Epithelial cell of prostate (primary cell): ENCODE measurements at regions not wholly inside any gene's neighbourhood (a gene's known extent, or its start where the extent isn't known, plus 50 kb on each side); places are given as distances from the start of the nearest gene placed in this dataset.
"Not testable (repeated sequence)": the region's sequence is repeated elsewhere in the genome, so short reads cannot be mapped to it uniquely, and the experiment has no call there.

Experiments used
- DNase-seq: peaks from one replicate; pipeline ENCODE4 v3.0.0-alpha.2; 2011; ENCODE audit warnings: low read depth, low spot score
- H3K27ac ChIP-seq: fragments of 450-650 bp; 2 replicates; pipeline ENCODE4 v1.5.1; 2017; ENCODE audit warnings: mild to moderate bottlenecking

DNA sequence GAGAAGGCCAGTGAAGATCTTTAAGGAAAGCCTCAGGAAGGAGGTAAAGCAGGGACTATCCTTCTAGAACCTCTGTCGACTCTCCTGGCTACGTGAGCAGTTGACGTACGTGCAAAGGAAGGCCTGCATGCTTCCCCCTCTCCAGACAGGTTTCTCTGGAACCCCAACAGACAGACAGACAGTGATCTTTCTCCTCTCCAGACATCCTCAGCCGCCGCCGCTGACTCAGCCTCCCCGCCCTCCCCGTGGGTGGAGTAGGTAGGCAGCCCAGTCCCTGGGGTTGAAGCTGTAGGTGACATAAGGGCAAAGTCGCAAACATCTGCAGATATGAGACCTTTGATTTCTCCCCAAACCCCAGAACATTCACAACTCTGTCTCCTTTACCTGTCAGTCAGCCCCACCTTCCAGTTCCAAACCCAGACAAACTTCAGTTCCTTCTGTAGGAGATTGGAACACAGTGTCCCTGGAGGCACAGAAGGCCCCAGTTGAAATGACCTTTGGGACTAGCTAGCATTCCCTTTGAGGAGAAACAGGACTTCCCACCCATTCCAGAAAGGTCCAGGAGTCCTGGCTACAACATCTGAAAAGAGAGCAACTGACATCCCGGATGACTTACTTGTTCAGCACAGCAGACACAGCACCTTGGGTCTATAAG, 146.0 kb upstream of the JUN start:
- DNase-seq = peak; percentile 43
- H3K27ac ChIP-seq = peak overlapping the region; percentile 56

DNA sequence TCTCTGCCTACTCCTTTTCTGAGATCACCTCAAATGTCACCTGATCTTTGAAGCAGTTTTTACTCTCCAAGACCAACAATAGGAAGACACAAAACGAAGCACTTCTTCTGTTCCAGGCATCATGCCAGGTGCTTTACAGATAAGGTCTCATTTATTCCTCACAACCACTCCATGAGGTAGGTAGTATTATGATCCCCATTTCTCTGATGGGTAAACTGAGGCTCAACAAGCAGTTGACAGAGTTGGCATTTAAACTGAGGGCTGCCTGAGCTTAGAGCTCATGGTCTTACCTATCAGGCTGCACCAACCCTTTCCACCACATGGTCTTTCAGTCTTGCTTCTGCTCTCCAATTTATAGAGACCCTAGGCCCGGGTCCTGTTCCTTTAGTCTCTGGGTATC, 147.2 kb upstream of the JUN start:
- H3K27ac ChIP-seq = no peak overlapping the region
- DNase-seq = no peak

DNA sequence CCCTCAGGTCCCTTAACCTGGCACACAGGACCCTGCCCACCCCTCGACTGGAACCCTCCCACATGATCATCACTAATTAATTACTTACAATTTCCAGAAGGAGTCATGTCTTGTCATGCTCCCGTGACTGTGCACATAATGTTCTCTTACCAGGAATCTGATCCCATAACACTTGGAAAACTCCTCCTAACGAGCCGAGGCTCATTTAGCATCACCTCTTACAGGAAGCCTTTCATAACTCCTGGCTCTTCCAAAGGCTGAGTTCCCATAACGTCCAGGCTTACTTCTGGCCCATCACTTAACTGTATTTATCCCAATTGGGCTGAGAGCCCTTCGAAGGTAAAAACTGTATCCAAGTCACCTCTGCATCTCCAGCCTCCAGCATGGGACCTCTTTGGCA, 147.9 kb upstream of the JUN start:
- H3K27ac ChIP-seq = peak overlapping the region; percentile 91
- DNase-seq = no peak

DNA sequence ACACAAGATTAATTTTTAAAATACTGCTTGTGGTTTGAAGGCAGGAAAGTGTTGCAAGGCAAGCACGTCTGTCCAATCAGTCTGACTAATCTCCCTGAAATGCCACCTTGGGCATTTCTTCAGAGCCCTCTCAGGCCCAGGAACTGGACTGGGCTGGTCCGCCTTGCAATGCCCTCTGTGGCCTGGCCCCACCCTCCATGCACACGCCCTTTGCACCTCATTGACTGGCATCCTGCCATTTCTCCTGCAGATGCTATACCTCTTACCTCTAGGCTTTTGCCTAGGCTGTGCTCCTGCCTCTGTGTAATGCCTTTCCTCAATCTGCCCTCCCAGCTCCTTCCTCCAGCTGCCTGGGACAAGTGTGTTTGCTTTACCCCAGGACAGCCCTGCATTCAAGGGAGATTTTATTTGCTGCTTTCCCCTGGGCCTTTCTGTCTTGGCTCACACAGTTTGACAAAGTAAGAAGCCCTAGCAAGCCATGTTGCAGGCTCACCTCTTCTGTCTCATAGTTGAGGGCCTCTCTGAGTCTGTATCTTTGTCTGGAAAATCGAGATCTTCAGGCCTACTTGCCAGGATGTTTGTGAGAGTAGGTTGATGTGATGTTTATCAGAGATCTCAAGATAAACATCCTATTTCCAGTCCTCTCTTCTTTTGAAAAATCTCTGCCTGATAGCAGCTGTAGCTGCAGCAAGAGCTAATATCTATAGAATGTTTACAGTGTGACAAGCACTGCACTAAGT, 149.2 kb upstream of the JUN start:
- peak overlapping the region; percentile 91 for H3K27ac ChIP-seq
- DNase-seq = peak; percentile 87

DNA sequence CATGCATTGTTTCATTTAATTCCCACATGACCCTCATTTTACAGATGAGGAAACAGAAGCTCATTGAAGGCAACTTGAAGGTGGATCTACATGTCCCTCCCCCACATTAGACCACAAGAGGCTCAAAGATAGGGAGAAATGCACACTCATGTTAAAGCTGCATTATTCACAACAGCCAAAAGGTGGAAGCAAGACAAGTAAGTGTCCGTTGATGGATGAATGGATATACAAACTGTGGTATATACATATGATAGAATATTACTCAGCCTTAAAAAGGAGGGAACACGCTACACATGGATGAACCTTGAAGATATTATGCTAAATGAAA, 149.7 kb upstream of the JUN start:
- no peak for DNase-seq
- peak overlapping the region; percentile 91 for H3K27ac ChIP-seq

DNA sequence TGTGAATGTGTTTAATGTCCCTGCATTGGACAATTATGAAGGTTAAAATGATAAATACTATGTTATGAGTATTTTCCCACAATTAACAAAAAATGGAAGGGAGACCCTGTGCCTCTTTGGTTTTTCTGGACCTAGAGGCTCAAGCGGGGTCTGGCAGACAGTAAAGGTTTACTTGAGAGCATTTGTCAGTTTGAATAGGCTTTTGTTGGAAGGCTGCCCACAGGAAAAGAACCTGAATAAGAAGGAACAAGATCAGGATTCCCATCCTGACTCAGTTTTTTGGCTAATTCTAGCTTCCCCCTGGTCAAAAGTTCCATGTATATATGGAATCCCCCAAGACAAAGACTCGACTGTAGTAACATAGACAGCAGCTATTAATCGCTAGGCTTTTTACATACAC, 150.9 kb upstream of the JUN start:
- DNase-seq = no peak
- no peak overlapping the region for H3K27ac ChIP-seq

DNA sequence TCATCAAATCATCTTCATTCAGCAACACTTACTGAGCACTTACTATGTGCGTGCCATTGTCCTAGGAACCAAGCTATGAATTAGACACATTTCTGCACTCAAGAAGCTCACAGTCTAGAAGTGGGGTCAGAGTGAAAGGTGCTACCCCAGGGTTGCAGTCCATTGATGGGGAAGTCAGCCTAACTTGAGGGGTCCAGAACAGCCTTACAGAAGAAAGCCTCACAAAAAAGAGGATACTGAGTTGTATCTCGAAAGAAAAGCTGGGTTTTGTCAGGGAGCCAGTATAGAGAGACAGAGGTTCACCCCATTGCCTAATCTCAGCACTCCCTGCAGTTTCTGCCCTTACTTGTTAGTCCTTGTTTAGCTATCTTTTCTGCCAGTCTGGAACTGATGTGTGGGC, 153.1 kb upstream of the JUN start:
- H3K27ac ChIP-seq = no peak overlapping the region
- no peak for DNase-seq

DNA sequence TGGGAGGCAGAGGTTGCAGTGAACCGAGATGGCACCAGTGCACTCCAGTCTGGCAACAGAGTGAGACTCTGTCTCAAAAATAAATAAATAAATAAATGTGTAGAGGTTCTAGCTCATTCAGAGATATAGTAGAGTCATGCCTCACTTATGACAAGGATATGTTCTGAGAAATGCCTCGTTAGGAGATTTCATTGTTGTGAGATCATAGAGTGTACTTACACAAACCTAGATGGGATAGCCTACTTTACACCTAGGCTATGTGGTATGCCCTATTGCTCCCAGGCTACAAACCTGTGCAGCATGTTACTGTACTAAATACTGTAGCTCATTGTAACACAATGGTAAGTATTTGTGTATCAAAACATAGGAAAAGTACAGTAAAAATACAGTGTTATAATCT, 155.3 kb upstream of the JUN start:
- no peak for DNase-seq

DNA sequence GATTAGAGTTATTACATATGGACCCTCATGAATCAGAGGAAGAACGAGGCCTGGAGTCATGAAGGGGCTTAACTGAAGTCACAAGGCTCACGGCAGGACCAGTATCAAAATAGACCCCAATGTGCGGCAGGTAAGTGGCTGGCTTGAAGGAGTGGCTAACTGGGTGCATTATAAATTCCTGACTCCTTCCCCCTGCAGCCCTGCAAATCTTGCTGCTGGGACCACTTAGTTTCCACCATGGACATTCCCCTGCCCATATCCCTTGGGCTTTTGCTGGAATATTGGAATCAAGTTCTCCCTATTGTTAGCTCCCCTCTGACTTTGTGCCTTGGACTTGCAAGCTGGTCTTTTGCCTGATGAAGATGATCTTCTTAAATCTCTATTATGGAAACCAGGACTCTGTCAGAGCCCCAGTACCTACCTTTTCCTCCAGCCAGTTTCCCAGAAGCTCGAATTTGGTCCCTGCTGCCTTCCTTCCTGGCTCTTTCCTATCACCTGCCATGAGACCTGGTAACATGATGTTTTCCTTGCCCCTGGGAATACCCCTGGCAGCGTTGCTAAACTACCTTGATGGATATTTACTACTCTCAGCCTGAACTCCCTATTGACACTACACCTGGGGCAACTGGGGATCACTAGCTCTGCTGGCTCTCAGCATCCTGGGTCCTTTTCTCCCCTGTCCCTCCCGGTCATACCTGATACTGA, 156.0 kb upstream of the JUN start:
- no peak for DNase-seq
- H3K27ac ChIP-seq = no peak overlapping the region

More for the DNA sequence above, 155.3 kb upstream of the JUN start:
- no peak overlapping the region for H3K27ac ChIP-seq

DNA sequence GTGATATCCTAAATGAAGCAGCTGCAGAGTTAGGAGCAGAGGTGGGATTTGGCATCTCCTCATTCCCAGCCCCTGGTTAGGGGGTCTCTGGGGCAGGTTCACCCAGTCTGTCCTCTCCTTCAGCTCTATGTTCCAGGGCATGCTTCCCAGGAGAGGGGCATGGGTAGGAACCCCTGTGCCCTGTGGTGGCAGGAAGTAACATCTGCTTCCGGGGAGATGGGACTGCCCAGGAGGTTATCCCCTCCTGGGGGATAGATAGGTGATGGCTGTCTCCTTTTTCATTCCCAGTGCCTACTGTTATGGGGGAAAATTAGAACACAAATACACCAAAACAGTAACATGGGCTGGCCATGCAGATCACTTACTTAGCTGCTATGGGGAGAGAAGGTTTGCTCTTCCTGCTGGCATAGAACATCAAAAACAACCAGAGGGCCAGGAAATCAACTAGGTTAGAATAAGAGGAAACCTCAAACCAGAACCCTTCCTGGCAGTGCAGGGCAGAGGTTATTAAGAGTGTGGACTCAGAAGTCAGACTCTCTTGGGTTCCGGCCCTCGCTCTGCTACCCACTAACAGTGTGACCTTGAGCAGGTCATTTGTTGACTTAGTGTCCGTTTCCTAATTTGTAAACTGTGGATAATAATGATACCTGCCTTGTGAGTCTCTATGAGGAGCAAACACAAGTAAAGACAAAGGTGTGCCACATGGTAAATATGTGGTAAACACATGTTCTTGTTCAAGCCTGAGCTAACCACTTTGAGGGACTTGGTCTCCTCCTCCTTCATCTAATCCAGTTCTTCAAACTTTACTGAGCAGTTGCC, 157.8 kb upstream of the JUN start:
- no peak overlapping the region for H3K27ac ChIP-seq
- no peak for DNase-seq

DNA sequence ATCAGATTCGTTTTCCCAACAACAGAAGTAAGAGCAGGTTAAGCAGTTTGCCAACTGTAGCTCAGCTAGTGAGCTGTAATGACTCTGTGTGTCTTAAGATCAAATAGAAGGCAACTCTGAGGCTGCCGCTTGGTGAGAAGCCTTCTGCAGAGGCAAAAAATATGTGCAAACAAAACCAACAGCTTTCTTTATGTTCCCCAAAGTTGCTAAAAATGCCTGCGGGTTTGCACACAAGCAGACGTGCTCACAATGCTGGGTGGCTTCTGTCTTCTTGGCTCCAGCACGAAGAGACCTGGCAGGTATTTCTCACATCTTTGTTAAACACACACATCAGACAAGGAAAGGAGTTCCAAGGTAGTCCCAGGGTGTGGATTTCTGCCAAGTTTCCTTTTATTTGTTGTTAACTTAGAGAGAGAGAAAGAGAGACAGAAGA, 158.9 kb upstream of the JUN start:
- DNase-seq = no peak
- peak overlapping the region; percentile 34 for H3K27ac ChIP-seq

DNA sequence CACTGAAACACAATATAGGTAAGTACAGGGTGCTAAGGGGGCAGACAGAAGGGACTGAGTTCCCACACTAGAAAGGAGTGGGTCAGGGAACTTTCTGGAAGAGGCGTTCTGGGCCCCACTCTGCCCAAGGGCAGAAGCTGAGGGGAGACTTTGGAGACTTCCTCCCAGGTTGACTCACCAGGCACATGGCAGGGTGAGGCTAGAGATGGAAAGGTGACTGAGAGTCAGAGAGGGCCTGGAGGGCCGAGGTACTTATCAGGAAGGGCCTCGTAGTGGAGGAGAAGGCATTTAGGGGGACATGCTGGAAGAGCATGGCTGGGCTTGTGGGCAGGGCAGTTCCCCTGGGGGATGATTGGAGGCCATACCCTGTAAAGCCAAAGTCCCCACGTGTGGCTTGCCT, 159.9 kb upstream of the JUN start:
- no peak for DNase-seq
- peak overlapping the region; percentile 34 for H3K27ac ChIP-seq

DNA sequence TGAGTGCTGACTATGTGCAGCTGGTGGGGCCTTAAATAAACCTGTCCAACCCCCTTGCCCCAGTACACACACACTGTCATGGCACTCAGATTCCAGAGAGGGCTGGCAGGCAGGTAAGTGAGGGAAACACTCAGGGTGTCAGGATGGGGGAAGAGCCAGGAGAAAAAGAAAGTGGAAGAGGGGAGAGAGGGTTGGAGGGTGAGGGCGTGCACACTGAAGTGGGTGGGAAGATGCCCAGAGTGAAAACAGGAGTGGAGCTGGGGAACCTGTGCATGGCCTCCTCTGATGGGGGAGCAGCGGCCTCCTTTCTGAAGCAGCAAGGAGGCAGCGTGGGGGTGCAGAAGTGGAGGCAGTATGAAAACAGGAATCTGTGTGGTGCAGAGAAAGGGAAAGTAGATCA, 160.6 kb upstream of the JUN start:
- no peak overlapping the region for H3K27ac ChIP-seq
- DNase-seq = no peak

DNA sequence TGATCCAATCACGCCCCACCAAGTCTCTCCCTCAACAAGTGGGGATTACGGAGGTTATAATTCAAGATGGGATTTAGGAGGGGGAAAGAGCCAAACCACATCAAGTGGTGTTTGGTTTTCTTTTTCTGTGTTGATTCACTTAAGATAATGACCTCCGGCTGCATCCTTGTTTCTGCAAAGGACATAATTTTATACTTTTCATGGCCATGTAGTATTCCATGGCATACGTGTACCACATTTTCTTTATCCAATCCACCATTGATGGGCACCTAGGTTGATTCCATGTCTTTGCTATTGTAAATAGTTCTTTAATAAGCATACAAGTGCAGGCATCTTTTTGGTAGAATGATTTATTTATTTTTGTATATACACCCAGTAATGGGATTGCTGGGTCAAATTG, 162.5 kb upstream of the JUN start:
- no peak for DNase-seq
- no peak overlapping the region for H3K27ac ChIP-seq

DNA sequence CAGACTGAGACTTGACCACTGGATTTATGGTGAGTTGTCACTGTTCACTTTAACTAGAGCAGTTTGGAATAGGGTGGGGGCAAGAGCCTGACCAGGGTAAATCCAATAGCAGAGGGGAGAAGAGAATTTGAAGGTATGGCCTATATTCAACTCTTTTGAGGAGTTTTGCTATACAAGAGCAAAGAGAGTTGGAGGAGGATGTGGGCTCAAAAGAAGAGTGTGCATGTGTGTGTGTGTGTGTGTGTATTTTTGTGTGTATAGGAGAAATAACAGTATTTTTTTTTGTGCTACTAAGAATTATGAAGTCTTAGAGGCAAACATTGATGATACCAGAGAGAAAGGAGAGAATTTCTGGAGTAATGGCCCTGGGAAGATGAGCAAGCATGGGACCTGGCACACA, 164.8 kb upstream of the JUN start:
- no peak overlapping the region for H3K27ac ChIP-seq
- DNase-seq = no peak

DNA sequence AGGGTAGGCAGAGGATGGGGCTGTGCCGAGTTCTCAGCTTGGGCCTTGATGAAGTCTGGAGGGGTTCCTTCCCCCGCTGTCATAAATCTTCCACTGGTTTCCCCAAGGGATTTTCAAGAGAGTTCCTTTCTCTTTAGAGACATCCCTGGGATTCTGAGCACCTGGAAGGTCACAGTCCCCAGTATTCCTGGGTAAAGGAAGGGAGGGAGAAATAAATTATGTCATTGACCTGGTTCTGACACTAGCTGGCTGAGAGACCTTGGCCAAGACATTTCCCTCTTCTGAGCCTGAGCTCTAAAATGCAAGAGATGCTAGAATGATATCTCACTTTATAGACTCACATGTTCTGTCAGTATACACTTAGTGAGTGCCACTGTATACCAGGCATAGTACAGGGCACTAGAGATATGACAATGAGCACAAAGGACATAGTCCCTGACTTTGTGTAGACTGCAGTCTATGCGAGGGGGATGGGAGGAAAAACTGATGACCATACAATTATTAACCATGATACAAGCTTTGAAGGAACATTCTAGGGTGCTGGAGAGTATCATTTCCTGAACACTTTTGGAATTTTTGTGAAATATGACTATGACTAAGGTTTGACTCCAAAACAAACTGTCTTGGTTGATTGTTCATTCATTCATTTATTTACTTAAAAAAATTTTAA, 165.8 kb upstream of the JUN start:
- H3K27ac ChIP-seq = no peak overlapping the region
- no peak for DNase-seq

DNA sequence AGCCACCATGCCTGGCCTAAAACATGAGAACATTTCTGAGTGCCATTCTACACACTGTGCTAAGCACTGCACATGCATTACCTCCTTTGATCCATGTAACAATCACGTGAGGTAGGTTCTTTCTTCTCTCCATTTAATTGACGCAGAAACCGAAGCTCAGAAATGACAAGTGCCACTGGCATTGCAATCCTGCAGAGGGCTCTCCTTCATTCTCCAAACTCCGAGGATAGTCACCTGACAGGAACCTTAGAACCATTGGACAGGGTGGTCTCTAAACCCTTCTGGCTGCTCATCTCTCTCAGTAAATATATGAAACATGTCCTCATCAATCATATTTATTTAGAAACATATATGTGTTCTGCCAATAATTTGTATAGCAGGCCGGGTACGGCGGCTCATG, 167.1 kb upstream of the JUN start:
- no peak overlapping the region for H3K27ac ChIP-seq
- no peak for DNase-seq

DNA sequence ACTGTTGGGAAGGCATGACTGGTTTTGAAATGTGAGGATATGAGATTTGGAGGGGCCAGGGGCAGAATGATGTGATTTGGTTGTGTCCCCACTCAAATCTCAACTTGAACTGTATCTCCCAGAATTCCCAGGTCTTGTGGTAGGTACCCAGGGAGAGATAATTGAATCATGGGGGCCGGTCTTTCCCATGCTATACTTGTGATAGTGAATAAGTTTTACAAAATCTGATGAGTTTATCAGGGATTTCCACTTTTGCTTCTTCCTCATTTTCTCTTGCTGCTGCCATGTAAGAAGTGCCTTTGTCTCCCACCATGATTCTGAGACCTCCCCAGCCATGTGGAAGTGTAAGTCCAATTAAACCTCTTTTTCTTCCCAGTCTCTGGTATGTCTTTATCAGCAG, 170.1 kb upstream of the JUN start:
- not testable (repeated sequence) for DNase-seq, H3K27ac ChIP-seq

DNA sequence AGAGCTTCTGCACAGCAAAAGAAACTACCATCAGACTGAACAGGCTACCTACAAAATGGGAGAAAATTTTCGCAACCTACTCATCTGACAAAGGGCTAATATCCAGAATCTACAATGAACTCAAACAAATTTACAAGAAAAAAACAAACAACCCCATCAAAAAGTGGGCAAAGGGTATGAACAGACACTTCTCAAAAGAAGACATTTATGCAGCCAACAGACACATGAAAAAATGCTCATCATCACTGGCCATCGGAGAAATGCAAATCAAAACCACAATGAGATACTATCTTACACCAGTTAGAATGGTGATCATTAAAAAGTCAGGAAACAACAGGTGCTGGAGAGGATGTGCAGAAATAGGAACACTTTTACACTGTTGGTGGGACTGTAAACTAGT, 179.4 kb upstream of the JUN start:
- not testable (repeated sequence) for H3K27ac ChIP-seq, DNase-seq

DNA sequence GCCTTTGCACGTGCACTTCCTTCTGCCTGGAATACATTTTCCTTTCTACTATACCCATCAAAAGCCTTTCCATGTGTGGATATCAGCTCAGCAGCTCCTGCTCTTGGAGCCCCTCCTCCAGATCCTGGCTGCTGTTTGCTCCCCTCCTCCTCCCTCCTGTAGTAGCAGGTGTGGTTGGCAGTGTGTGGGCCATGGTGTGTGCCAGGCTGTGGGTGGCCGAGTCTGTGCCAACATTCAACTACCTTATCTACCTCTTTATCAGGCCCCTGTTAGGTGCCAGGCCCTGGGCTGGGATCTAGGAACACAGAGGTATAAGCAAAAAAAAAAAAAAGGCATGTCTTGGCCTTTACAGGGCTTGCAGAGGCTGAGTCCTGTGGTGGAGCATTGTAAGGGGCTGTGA, 180.6 kb upstream of the JUN start:
- no peak for DNase-seq
- no peak overlapping the region for H3K27ac ChIP-seq
